ENCODE measurements at regions not wholly inside any gene's neighbourhood (a gene's known extent, or its start where the extent isn't known, plus 50 kb on each side); places are given as distances from the start of the nearest gene placed in this dataset.

GRCh38 chr12:89225401-89225800, 126.9 kb downstream of the DUSP6 start:
- TF ChIP-seq CTCF (IDR thresholded peaks at IDR 0.05; ENCODE audit: low read length), result no peak
- TF ChIP-seq EZH2 (optimal IDR thresholded peaks at IDR 0.05; ENCODE audit: low read depth, low read length), result no peak

Data from MM.1S (cell line).